Stomach (tissue), 8 donors: ENCODE measurements at regions not wholly inside any gene's neighbourhood (a gene's known extent, or its start where the extent isn't known, plus 50 kb on each side); places are given as distances from the start of the nearest gene placed in this dataset.

Experiments used
- DNase-seq, 2 donors: peaks; one replicate each; pipeline versions ENCODE4 v3.0.0 to v3.0.0-alpha.2; 2013 to 2019
- H3K27ac ChIP-seq, 5 donors: fragments of 200-600 bp in 4 of 5; sonication (generic) in 4 of 5; one replicate each; pipeline ENCODE4 v1.5.1; 2013 to 2019; ENCODE audit warnings: mild to moderate bottlenecking in 1 of 5, moderate library complexity in 1 of 5
- H3K27me3 ChIP-seq, 3 donors: fragments of 200-600 bp; sonication (generic); one replicate each; pipeline ENCODE4 v1.5.1; 2017 to 2019; ENCODE audit warnings: mixed run types in 1 of 3
- H3K36me3 ChIP-seq, 4 donors: fragments of 200-600 bp; sonication (generic); 1 replicate in 3 of 4; 2 replicates in 1 of 4; pipeline ENCODE4 v1.5.1; 2016 to 2019
- H3K4me1 ChIP-seq, 4 donors: fragments of 200-600 bp; sonication (generic); one replicate each; pipeline ENCODE4 v1.5.1; 2016 to 2019
- H3K4me3 ChIP-seq, 4 donors: fragments of 200-600 bp; sonication (generic) in 3 of 4; one replicate each; pipeline ENCODE4 v1.5.1; 2016 to 2019; ENCODE audit warnings: mild to moderate bottlenecking in 1 of 4
- H3K9me3 ChIP-seq, 4 donors: fragments of 200-600 bp; sonication (generic); one replicate each; pipeline ENCODE4 v1.5.1; 2016 to 2019
- EP300 ChIP-seq: sonication (generic); formaldehyde crosslinking; IDR thresholded peaks from one replicate; pipeline ENCODE4 v1.6.1; 2017; ENCODE audit warnings: antibody characterized with exemption
- POLR2A ChIP-seq, 4 donors: fragments of 450-650 bp; IDR thresholded peaks; one replicate each; pipeline ENCODE4 v1.6.1; 2016; ENCODE audit warnings: antibody characterized with exemption in 4 of 4, control low read depth in 2 of 4, mild to moderate bottlenecking in 1 of 4, moderate library complexity in 1 of 4
- POLR2AphosphoS5 ChIP-seq, 3 donors: sonication (generic); formaldehyde crosslinking; IDR thresholded peaks; one replicate each; pipeline ENCODE4 v1.6.1; 2016; ENCODE audit warnings: antibody characterized with exemption in 3 of 3
- WGBS, 5 donors: extraction: QIAGEN DNeasy Blood & Tissue Kit in 3 of 5; methylation state at CpG; one replicate each; pipeline versions ENCODE4 v1.1.5 to v1.1.7; 2013 to 2018; 5-methylcytosine and 5-hydroxymethylcytosine counted together
- intact Hi-C: fragments of 100-400 bp; cut with DNase I; formaldehyde crosslinking; loops from one replicate; pipeline ENCODE4 v1.15.1; 2023; ENCODE audit warnings: low total_unique reads
- TF ChIP-seq, protein P1 (sequence below), 7 experiments: fragments of 450-650 bp in 4 of 7; fragments of 200-600 bp in 3 of 7; sonication (generic) in 3 of 7; IDR thresholded peaks; one replicate each; pipeline ENCODE4 v1.5.1; 2016 to 2019; ENCODE audit warnings: antibody characterized with exemption in 7 of 7, control low read depth in 2 of 7, mild to moderate bottlenecking in 1 of 7
- donor health status: healthy with polysubstance abuse.
- donor health status: Bipolar disorder and iron deficiency.
- donor health status: healthy.

DNA sequence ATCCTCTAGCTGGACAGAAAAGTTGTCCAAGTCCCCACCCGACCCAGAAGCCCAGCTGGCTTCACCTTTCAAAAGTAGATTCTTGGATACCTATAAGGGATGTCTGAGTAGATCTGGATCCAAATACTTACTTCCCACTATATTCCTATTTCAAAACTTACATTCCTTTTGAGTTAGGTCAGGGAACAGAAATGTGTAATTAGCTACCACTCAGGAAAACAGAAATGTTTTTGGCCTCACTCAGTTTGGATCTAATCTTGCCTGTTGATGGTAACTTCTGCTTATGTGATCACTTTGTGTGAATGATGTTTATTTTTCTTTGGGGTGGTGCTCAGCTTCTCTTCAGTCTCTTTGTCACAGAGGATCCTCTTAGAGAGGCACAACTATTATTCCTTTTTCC is 814.4 kb upstream of the RGS18 start:
- intact Hi-C loops = no loop called here
- H3K9me3 ChIP-seq = peaks cover 0 to 3% (median 0%) of the 10 kb centered on the region in 4 donors
- no peak overlapping the region for H3K4me3 ChIP-seq
- H3K36me3 ChIP-seq = no peaks in the 10 kb centered on the region
- no peak overlapping the region for H3K27ac ChIP-seq
- TF ChIP-seq EP300 (no peak), POLR2AphosphoS5 (IDR thresholded peaks at IDR 0.05) (no peak), POLR2A (IDR thresholded peaks at IDR 0.05) (no peak)
- TF ChIP-seq, protein P1, sequence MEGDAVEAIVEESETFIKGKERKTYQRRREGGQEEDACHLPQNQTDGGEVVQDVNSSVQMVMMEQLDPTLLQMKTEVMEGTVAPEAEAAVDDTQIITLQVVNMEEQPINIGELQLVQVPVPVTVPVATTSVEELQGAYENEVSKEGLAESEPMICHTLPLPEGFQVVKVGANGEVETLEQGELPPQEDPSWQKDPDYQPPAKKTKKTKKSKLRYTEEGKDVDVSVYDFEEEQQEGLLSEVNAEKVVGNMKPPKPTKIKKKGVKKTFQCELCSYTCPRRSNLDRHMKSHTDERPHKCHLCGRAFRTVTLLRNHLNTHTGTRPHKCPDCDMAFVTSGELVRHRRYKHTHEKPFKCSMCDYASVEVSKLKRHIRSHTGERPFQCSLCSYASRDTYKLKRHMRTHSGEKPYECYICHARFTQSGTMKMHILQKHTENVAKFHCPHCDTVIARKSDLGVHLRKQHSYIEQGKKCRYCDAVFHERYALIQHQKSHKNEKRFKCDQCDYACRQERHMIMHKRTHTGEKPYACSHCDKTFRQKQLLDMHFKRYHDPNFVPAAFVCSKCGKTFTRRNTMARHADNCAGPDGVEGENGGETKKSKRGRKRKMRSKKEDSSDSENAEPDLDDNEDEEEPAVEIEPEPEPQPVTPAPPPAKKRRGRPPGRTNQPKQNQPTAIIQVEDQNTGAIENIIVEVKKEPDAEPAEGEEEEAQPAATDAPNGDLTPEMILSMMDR (IDR thresholded peaks at IDR 0.05) = no peak
- no peaks in the 10 kb centered on the region for H3K27me3 ChIP-seq
- DNase-seq = no peak
- WGBS, 5 donors = 44 to 57% (median 52%) methylated on average over 1 of the region's 1 CpG
- no peaks in the 10 kb centered on the region for H3K4me1 ChIP-seq

DNA sequence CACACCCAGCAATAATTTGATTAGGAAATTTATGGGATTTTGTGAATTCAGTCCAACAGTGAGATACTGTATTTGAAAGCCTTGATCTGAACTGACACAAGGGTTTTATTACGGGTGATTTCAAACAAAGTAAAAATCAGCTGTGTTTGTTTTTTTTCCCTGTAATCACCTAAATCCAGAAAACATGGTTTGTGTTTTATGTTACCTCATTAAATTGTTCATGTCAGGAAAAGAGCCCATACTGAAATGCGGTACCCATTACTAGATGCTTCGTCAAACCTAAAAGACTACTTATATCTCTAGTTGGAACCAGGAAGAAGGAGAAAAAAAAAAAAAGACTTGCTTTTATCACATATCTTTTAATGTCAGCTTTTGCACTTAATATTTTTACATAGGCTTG is 811.9 kb upstream of the RGS18 start:
- Histone ChIP-seq H3K4me3 (no peak overlapping the region), H3K27me3 (no peaks in the 10 kb centered on the region), H3K36me3 (no peaks in the 10 kb centered on the region), H3K4me1 (no peaks in the 10 kb centered on the region), H3K27ac (no peak overlapping the region), H3K9me3 (peaks cover 0 to 3% (median 0%) of the 10 kb centered on the region in 4 donors)
- 57 to 73% (median 70%) methylated on average over 3 of the region's 3 CpGs for WGBS, 5 donors
- intact Hi-C loops = no loop called here
- DNase-seq = no peak
- TF ChIP-seq EP300 = no peak

DNA sequence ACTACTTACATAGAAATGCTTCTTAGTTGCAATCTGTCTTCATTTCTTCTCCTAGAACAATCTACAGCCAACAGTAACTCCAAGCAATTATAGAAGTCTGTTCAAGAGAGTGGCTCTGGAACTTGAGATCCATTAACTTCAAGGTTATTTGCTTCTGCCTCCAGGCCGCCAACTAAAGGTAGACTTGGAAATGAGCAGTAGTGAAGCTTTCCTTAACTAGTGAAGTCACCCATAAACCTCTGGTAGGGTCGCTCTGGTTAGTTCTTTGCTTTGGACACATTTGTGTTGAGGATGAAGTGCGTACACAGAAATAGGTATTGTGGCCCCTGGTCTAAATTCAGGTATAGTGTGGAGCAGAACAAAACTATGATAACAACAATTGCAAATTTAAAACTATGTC is 809.9 kb upstream of the RGS18 start:
- peaks cover 0 to 3% (median 0%) of the 10 kb centered on the region in 4 donors for H3K9me3 ChIP-seq
- no peak overlapping the region for H3K27ac ChIP-seq
- intact Hi-C loops = no loop called here
- no peak for TF ChIP-seq POLR2A (IDR thresholded peaks at IDR 0.05)
- H3K4me1 ChIP-seq = no peaks in the 10 kb centered on the region
- no peaks in the 10 kb centered on the region for H3K36me3 ChIP-seq
- no peak overlapping the region for H3K4me3 ChIP-seq
- DNase-seq = no peak
- no peaks in the 10 kb centered on the region for H3K27me3 ChIP-seq
- 83 to 91% (median 89%) methylated on average over 3 of the region's 3 CpGs for WGBS, 5 donors

DNA sequence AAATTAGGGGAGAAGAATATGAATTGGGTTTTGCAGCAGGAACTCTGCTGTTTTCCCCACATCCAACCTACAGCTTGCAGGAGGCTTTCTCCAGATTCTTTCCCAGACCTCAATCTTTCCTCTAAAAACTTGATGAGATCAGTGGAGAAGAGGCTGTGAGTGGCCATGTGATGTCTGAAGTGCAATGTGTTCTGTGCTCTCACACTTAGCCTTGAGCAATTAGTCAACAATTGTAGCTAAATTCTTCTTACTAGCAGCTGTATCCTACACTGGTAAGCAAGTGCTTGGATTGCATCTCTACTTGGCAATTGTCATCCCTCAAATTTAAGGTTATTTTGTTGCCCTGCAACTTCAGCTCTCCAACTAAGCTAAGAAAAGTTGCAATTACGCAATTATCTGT is 807.3 kb upstream of the RGS18 start:
- intact Hi-C loops = no loop called here
- Histone ChIP-seq H3K9me3 (no peaks in the 10 kb centered on the region), H3K4me3 (no peak overlapping the region), H3K36me3 (no peaks in the 10 kb centered on the region), H3K4me1 (no peaks in the 10 kb centered on the region), H3K27me3 (no peaks in the 10 kb centered on the region), H3K27ac (no peak overlapping the region)
- 0% methylated on average over 1 of the region's 1 CpG for WGBS, 5 donors
- DNase-seq = no peak
- TF ChIP-seq POLR2A (IDR thresholded peaks at IDR 0.05) = no peak
- no peak for TF ChIP-seq POLR2AphosphoS5 (IDR thresholded peaks at IDR 0.05)
- no peak for TF ChIP-seq EP300
- TF ChIP-seq, protein P1 (IDR thresholded peaks at IDR 0.05) = no peak

DNA sequence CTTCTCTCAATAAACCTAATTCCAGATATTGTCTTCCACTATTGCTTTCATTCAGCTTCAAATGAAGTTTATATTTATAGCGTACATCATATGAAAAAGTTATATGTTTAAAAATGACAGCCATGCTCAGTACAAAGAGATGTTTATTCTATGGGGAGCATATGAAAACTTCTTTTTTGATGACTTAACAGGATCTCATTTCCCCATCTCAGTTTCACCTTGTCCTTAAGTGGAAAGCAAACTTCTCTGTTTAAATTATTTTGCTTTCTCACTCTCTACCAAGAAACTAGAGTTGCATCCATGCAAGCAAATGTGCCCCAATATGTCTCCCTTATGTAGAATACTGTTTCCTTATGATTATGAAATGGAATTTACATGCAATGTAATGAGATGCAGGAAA is 799.5 kb upstream of the RGS18 start:
- intact Hi-C loops = no loop called here
- no peak for DNase-seq
- no peaks in the 10 kb centered on the region for H3K27me3 ChIP-seq
- H3K36me3 ChIP-seq = no peaks in the 10 kb centered on the region
- H3K4me3 ChIP-seq = no peak overlapping the region
- no peaks in the 10 kb centered on the region for H3K9me3 ChIP-seq
- H3K27ac ChIP-seq = no peak overlapping the region
- no peaks in the 10 kb centered on the region for H3K4me1 ChIP-seq
- TF ChIP-seq EP300 (no peak), POLR2A (IDR thresholded peaks at IDR 0.05) (no peak), POLR2AphosphoS5 (IDR thresholded peaks at IDR 0.05) (no peak)
- TF ChIP-seq, protein P1 (IDR thresholded peaks at IDR 0.05) = no peak
- 79 to 96% (median 93%) methylated on average over 1 of the region's 1 CpG for WGBS, 5 donors
